Brain microvascular endothelial cell (primary cell): ENCODE measurements at regions not wholly inside any gene's neighbourhood (a gene's known extent, or its start where the extent isn't known, plus 50 kb on each side); places are given as distances from the start of the nearest gene placed in this dataset.
"Not testable (repeated sequence)": the region's sequence is repeated elsewhere in the genome, so short reads cannot be mapped to it uniquely, and the experiment has no call there.

Experiments used
- DNase-seq: peaks from one replicate; pipeline ENCODE4 v3.0.0-alpha.2; 2020
- H3K27ac ChIP-seq: fragments of 250-450 bp; sonication (Bioruptor Pico); 2 replicates; pipeline ENCODE4 v1.5.1; 2020; ENCODE audit warnings: mild to moderate bottlenecking, moderate library complexity
- H3K27me3 ChIP-seq: fragments of 250-450 bp; sonication (Bioruptor Pico); replicated peaks from 2 replicates; pipeline ENCODE4 v1.5.1; 2020; ENCODE audit warnings: mild to moderate bottlenecking
- H3K36me3 ChIP-seq: fragments of 250-450 bp; sonication (Bioruptor Pico); replicated peaks from 2 replicates; pipeline ENCODE4 v1.5.1; 2020; ENCODE audit warnings: mild to moderate bottlenecking
- H3K4me3 ChIP-seq: 2 replicates; pipeline ENCODE4 v1.5.1; 2011; ENCODE audit warnings: low read depth, mild to moderate bottlenecking, control low read depth, low read length, moderate library complexity
- CTCF ChIP-seq: IDR thresholded peaks from 2 replicates; pipeline ENCODE4 v1.5.1; 2011; ENCODE audit warnings: low read depth, mild to moderate bottlenecking, moderate library complexity, low read length, control low read depth, inconsistent platforms; ENCODE audit errors: missing control alignments
- in situ Hi-C: cut with HindIII; loops from 2 replicates; pipeline ENCODE4 v1.10.0; 2017; ENCODE audit warnings: low sequenced_read_pairs, low pct_ligation_motif_present

- H3K4me3 ChIP-seq, H3K36me3 ChIP-seq, H3K27ac ChIP-seq, H3K27me3 ChIP-seq, DNase-seq, in situ Hi-C loops: not testable (repeated sequence)
Observed at GRCh38 chr1:144065299-144066060, 93.7 kb upstream of the FAM72C start.

DNA sequence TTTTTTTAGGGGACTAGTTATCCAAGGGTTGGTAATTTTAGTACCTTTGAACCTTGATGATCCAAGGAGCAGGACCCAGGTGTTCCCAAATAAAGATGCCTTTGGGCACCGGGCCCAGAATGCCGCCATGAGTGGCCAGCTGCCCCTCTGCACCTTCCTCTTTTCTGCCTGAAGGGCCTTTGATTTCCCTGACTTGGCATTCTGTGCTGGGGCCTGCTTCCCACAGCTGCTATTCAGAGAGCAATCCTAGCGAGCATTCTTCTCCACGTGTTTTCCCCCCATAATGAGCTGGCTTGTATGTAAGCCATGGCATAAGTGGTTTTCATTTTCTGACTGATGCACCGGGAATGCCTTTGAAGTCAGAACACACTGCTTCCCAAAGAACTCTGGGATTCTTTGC is 77.6 kb upstream of the FAM72C start:
- H3K27ac ChIP-seq, H3K27me3 ChIP-seq, DNase-seq, H3K4me3 ChIP-seq, H3K36me3 ChIP-seq, in situ Hi-C loops: not testable (repeated sequence)

GRCh38 chr1:144046645-144047044 is 74.9 kb upstream of the FAM72C start:
- H3K4me3 ChIP-seq, in situ Hi-C loops, H3K27ac ChIP-seq, H3K27me3 ChIP-seq, H3K36me3 ChIP-seq, DNase-seq: not testable (repeated sequence)

DNA sequence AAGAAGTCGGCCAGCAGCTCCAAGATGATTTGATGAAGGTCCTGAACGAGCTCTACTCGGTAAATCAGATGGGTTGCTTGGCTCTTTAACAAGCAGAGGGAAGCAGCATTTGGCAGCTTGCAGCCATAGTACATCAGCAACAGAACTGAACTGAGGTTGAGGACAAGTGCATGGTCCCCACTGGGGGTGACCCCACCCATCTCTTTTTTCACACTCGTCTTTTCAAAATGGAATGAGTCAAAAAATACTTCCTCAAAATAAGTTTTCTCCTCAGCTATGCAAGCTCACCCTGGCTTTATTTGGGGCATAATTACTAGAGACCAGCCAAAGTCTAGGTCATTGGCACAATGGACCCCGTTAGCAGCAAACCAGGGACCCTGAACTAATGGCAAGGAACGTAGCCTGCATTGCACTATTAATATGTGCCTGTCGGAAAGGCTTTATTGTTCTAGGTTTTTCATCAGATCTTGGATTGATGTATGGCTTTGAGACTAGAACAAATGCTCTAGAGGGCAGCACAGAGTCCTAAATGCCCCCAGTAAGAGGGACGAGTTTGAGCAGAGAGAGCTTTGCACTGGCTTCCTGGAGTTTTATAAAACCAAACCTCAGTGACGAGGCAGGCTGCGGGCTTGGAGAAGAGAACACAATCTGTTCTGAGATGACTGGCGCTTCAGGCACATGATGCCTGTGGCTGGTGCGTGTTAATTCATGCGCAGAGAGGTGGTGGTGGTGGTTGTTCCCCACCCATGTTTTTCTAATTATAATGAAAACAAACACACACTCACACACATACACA is 74.2 kb upstream of the FAM72C start:
- H3K27ac ChIP-seq, H3K4me3 ChIP-seq, in situ Hi-C loops, H3K27me3 ChIP-seq, H3K36me3 ChIP-seq: not testable (repeated sequence)
- DNase-seq, result peak; percentile 9
- TF ChIP-seq CTCF, result peak; percentile 17

GRCh38 chr1:144042251-144042650 is 70.5 kb upstream of the FAM72C start:
- H3K27ac ChIP-seq, H3K27me3 ChIP-seq, H3K36me3 ChIP-seq, DNase-seq, in situ Hi-C loops, H3K4me3 ChIP-seq: not testable (repeated sequence)

DNA sequence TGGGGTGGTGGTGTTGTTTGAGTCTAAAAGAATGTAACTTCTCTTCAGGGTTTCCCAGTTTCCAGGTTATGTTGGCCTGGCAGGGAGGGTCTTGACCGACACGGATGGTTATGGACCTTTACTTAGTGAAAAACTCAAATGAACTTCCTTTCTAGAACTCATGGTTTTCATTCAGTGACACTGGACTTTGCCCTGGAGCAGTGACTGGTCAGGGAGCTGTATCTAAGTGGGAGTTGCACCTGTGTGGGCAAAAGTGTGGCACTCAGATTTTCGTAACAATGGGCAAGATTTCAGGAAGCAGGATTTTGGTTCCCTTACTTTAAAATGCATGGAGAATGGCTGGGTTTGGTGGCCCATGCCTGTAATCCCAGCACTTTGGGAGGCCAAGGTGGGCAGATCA is 68.5 kb upstream of the FAM72C start:
- H3K27ac ChIP-seq, H3K36me3 ChIP-seq, DNase-seq, in situ Hi-C loops, H3K27me3 ChIP-seq, H3K4me3 ChIP-seq: not testable (repeated sequence)

- H3K27ac ChIP-seq, H3K4me3 ChIP-seq, H3K27me3 ChIP-seq, DNase-seq, H3K36me3 ChIP-seq, in situ Hi-C loops: not testable (repeated sequence)
Observed at GRCh38 chr1:144034045-144034444, 62.3 kb upstream of the FAM72C start.

GRCh38 chr1:144031550-144031949 is 59.8 kb upstream of the FAM72C start:
- H3K27me3 ChIP-seq, H3K36me3 ChIP-seq, H3K4me3 ChIP-seq, H3K27ac ChIP-seq, in situ Hi-C loops: not testable (repeated sequence)
- peak; percentile 69 for DNase-seq

DNA sequence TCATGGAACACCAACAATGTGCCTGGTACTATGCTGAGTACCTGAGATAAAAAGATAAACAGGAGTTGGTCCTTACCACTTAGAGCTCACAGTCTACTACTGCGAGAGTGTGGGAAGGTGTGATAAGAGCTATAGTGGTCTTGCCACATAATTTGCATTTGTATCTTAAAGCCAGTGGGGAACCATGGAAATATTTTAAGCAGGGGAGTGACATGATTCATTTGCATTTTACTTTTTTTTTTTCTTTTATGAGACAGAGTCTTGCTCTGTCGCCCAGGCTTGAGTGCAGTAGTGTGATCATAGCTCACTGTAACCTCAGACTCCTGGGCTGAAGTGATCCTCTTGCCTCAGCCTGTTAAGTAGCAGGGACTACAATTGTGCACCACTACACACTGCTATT is 54.2 kb upstream of the FAM72C start:
- DNase-seq, in situ Hi-C loops: not testable (repeated sequence)

DNA sequence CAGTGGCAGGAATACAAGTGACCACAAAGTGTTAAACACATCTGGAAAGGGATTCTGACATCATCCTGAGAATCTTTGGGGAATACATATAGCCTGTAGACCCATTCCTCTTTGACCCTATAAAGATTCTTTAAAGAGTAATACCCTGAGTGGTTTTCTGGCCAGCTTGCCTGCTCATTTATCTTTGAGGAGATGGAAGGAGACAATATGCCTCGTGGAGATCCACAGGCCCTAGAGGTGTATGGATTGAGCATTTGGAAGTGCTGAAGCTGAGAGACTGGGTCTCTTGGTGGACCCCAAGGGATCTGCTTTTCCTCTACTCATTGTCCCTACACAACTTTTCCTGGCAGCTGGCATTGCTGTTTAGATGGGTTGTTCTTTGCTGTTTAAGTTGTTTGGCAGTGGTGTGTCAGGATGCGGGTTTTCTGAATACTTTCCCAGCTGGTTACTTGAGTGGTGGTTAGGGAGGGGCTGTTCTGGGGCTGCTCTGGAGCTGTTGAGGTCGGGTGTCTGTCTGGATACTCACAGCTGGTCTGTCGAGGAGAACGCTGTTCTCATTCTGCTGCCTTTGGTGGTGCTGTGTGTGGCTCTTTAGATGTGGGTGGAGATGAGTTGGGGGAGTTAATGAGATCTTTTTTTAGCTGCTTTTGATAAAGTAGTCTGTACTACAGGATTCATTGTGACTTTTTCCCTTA is 50.1 kb upstream of the FAM72C start:
- H3K4me3 ChIP-seq, H3K27me3 ChIP-seq, H3K27ac ChIP-seq, H3K36me3 ChIP-seq, in situ Hi-C loops, DNase-seq: not testable (repeated sequence)

More for the DNA sequence above, 54.2 kb upstream of the FAM72C start:
- not testable (repeated sequence) for H3K4me3 ChIP-seq, H3K27me3 ChIP-seq, H3K36me3 ChIP-seq, H3K27ac ChIP-seq
